Progenitor cell of endocrine pancreas (in vitro differentiated cells): ENCODE measurements at regions not wholly inside any gene's neighbourhood (a gene's known extent, or its start where the extent isn't known, plus 50 kb on each side); places are given as distances from the start of the nearest gene placed in this dataset.
A peak's percentile ranks its signal among the peaks of the same experiment; 100 is the strongest.

Experiments used
- DNase-seq: peaks from one replicate; pipeline ENCODE4 v3.0.0; 2021; ENCODE audit warnings: low spot score; ENCODE audit not compliant: unreplicated experiment
- H3K27ac Mint-ChIP-seq: 2 replicates; pipeline ENCODE4 v1.8.0; 2021; ENCODE audit warnings: mild to moderate bottlenecking, moderate library complexity, mixed read lengths
- H3K27me3 Mint-ChIP-seq: 2 replicates; pipeline ENCODE4 v1.8.0; 2021; ENCODE audit warnings: mixed read lengths
- H3K36me3 Mint-ChIP-seq: 2 replicates; pipeline ENCODE4 v1.8.0; 2022; ENCODE audit warnings: mixed read lengths; ENCODE audit not compliant: insufficient read depth
- H3K4me1 Mint-ChIP-seq: 2 replicates; pipeline ENCODE4 v1.8.0; 2021; ENCODE audit warnings: low read depth, mixed read lengths
- H3K4me3 Mint-ChIP-seq: 2 replicates; pipeline ENCODE4 v1.8.0; 2021; ENCODE audit warnings: low read depth, mild to moderate bottlenecking, moderate library complexity, mixed read lengths
- H3K9me3 Mint-ChIP-seq: 2 replicates; pipeline ENCODE4 v1.8.0; 2021; ENCODE audit warnings: low read depth, mixed read lengths
- CTCF ChIP-seq: fragments of 200-600 bp; sonication (generic); IDR thresholded peaks from one replicate; pipeline ENCODE4 v1.5.0; 2021; ENCODE audit warnings: antibody characterized with exemption, mild to moderate bottlenecking; ENCODE audit not compliant: unreplicated experiment

GRCh38 chr6:100186552-100186951, 192.5 kb upstream of the MCHR2 start:
- H3K4me1 Mint-ChIP-seq: no peaks in the 10 kb centered on the region
- no peak overlapping the region for H3K4me3 Mint-ChIP-seq
- no peaks in the 10 kb centered on the region for H3K9me3 Mint-ChIP-seq
- no peaks in the 10 kb centered on the region for H3K36me3 Mint-ChIP-seq
- no peak overlapping the region for H3K27ac Mint-ChIP-seq
- no peak for TF ChIP-seq CTCF
- H3K27me3 Mint-ChIP-seq: peaks cover 3% of the 10 kb centered on the region
- no peak for DNase-seq

GRCh38 chr6:100185615-100186014, 191.6 kb upstream of the MCHR2 start:
- peaks cover 3% of the 10 kb centered on the region for H3K27me3 Mint-ChIP-seq
- H3K36me3 Mint-ChIP-seq: no peaks in the 10 kb centered on the region
- H3K27ac Mint-ChIP-seq: no peak overlapping the region
- no peak for DNase-seq
- TF ChIP-seq CTCF: no peak
- no peak overlapping the region for H3K4me3 Mint-ChIP-seq
- no peaks in the 10 kb centered on the region for H3K9me3 Mint-ChIP-seq
- H3K4me1 Mint-ChIP-seq: no peaks in the 10 kb centered on the region

- no peak for DNase-seq
- Mint-ChIP-seq H3K4me1 (no peaks in the 10 kb centered on the region), H3K27me3 (peaks cover 3% of the 10 kb centered on the region), H3K9me3 (no peaks in the 10 kb centered on the region), H3K27ac (no peak overlapping the region), H3K36me3 (no peaks in the 10 kb centered on the region), H3K4me3 (no peak overlapping the region)
- no peak for TF ChIP-seq CTCF
Observed at GRCh38 chr6:100184473-100184872, 190.4 kb upstream of the MCHR2 start.

GRCh38 chr6:100182313-100182712, 188.3 kb upstream of the MCHR2 start:
- H3K4me1 Mint-ChIP-seq: no peaks in the 10 kb centered on the region
- no peak for TF ChIP-seq CTCF
- no peak for DNase-seq
- H3K27ac Mint-ChIP-seq: peak overlapping the region; percentile 46
- H3K4me3 Mint-ChIP-seq: no peak overlapping the region
- no peaks in the 10 kb centered on the region for H3K36me3 Mint-ChIP-seq
- H3K27me3 Mint-ChIP-seq: peaks cover 3% of the 10 kb centered on the region
- H3K9me3 Mint-ChIP-seq: no peaks in the 10 kb centered on the region

- Mint-ChIP-seq H3K36me3 (no peaks in the 10 kb centered on the region), H3K4me3 (no peak overlapping the region), H3K27ac (no peak overlapping the region), H3K27me3 (peaks cover 3% of the 10 kb centered on the region), H3K9me3 (no peaks in the 10 kb centered on the region), H3K4me1 (peaks cover 4% of the 10 kb centered on the region)
- TF ChIP-seq CTCF: no peak
- no peak for DNase-seq
Observed at GRCh38 chr6:100181309-100181708, 187.3 kb upstream of the MCHR2 start.
